GM18868 (cell line): ENCODE measurements at regions not wholly inside any gene's neighbourhood (a gene's known extent, or its start where the extent isn't known, plus 50 kb on each side); places are given as distances from the start of the nearest gene placed in this dataset.

Experiments used
- ATAC-seq: cut with Tn5 transposase; IDR thresholded peaks from one replicate; pipeline ENCODE4 v1.9.1; 2021; ENCODE audit warnings: mild to moderate bottlenecking, moderate library complexity; ENCODE audit not compliant: unreplicated experiment

DNA sequence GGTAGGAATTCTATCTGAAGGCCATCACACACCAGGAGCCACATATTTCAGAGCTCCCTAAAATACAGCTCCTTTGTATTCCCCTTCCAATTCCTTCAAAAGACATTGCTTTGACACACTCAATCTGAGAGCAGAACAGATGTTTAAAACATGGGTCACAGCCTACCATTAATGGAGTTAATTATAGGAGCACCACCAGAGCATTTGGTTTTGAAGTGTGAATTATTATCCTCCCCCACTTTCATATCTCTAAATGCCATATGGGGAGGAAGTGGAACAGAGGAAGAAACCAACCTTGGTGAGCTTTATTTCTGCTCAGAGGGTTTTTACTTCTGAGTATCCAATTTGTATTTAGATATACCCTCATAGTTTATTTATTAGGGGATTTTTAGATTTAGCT is 50.7 kb upstream of the TNFRSF21 start:
- peak; percentile 49 for ATAC-seq

DNA sequence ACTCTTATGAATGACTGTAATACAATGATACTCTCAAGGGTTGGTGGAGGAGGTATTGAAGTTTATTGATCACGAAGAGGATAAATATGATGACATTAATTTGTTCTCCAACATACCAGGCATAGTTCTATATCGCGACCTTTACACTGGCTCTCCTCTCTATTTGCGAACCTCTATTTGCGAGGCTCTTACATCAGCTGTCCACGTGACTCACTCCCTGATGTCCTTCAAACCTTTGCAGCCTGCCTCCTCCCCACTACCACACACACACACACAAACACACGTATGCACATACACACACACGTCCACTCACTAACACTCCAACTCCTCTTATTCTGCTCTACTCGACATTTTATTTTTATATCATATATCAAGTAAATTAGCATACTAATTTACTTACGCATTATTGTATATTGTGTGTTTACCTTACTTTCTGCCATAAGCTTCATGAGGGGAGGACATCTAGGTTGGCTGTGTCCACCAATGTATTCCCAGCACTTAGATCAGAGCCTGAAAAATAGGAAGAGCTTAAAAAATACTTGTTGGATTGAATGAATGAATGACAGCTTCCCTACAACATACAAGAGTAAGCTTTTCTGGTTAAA is 53.3 kb upstream of the TNFRSF21 start:
- ATAC-seq: no peak

DNA sequence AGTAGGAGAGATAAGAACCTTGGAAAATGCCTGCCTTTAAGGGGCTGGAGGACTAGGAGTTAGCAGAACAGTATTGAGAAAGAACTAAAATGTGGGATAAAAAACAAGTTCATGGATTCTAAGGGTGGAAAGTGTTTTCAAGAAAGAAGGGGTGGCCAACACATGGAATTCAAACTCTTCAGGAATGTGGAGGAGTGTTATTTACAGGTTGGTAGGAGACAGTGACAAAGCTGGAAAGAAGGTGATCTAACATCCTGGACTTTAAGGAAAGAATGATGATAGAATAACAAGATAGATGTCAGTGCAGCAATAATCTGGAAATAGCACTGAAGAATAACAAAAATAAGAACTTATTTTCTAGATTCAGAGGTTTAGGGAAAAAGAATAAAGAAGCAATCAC is 54.0 kb upstream of the TNFRSF21 start:
- ATAC-seq: no peak

DNA sequence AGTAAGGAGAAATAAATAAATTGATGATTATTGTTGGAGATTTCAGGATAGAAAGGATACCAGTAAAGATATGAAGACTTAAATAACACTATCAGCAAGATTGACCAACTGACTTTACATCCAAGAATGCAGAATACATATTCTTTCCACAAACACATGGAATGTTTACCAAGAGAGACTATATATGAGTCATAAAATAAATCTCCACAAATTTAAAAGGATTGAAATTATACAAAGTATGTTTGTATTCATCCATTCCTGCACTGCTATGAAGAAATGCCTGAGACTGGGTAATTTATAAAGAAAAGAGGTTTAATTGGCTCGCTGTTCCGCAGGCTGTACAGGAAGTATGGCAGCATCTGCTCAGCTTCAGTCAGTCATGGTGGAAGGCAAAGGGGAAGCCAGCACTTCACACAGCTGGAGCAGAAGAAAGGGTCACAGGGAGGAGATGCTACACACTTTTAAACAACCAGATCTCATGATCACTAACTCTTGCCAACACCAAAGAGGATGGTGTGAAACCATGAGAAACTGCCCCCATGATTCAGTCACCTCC is 56.7 kb upstream of the TNFRSF21 start:
- no peak for ATAC-seq

DNA sequence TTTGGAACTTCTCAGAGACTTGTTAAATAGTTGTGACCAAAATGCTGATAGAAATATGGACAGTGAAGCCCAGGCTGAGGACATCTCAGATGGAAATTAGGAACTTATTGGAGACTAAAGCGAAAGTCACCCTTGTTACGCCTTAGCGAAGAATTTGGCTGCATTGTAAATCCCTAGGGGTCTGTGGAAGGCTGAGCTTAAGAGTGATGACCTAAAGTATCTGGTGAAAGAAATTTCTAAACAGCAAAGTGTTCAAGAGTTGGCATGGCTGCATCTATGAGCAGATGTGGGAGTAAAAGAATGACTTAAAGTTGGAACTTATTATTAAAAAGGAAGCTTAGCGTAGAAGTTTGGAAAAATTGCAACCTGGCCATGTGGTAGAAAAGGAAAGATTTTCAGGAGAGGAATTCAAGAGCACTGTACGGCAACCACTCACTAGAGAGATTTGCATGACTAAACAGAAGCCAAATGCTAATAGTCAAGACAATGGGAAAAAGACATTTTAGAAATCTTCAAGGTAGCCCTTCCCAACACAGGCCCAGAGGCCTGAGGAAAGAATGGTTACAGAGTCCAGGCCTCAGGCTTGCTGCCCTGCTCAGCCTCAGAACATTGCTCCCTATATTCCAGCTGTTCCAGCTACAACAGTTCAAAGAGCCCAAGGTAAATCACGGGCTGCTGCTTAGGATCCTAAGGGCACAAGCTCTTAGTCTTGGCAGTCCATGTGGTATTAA is 61.6 kb upstream of the TNFRSF21 start:
- ATAC-seq: no peak

DNA sequence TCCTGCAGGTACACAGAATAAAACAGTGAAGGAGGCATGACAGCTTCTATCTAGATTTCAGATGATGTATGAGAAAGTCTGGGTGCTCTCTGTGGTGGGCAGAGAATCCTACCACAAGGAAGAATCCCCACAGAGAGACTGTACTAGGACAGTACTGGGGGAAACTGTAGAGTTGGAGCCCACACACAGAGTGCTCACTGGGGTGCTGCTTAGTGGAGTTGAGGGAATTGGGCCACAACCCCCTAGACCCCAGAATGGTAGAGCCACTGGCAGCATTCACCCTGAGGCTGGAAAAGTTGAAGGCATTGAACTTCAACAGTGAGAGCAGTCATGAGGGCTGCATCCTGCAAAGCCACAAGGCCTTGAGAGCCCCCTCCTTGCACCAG is 62.2 kb upstream of the TNFRSF21 start:
- no peak for ATAC-seq

DNA sequence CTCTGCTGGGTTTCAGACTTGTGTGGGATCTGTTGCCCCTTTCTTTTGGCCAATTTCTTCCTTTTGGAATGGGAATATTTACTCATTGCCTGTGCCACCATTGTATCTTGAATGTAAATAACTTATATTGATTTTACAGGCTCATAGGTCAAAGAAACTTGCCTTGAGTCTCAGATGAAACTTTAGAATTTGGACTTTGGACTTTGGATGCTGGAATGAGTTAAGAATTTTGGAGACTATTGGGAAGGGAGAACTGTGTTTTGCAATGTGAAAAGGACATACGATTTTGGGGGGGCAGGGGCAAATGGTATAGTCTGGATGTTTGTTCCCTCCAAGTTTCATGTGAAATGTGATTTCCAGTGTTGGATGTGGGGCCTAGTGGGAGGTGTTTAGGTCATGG is 62.6 kb upstream of the TNFRSF21 start:
- ATAC-seq: no peak

DNA sequence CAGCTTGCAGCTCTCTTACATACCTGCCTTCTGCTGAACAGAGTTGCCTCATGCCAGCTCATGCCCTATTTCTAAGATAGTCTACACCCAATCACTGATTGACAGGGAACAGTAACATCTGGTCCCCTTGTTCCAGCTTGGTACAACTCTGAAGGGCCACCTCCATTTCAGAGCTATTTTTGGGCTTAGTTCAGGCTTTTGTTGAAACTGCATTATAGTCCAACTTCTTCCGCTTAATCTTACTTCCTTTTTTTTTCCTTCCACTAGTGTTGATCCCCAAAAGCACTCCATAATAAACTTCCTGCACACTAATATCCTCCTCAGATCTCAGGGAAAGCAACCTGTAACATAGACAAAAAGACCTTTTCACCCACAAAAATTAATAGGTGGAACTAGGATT is 65.7 kb upstream of the TNFRSF21 start:
- ATAC-seq: no peak

DNA sequence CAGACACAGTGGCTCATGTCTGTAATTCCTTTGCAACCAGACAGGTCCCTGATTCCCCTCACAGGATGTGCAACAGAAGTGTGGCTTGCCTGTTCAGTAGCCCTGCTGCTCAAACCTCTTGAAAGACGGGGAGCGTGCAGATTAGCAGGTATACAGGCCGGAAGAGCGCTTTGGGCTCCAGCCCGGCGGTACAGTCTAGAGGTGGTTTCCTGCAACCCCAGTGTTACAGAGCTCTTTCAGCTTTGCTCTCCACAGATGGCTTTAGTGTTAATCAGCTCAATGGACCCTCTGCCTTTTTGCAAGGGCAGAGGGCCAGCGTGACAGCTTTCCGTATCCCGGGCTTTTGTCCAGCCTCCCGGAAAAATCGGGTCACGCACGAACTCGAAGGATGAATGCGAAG is 67.2 kb upstream of the TNFRSF21 start:
- peak; percentile 87 for ATAC-seq

DNA sequence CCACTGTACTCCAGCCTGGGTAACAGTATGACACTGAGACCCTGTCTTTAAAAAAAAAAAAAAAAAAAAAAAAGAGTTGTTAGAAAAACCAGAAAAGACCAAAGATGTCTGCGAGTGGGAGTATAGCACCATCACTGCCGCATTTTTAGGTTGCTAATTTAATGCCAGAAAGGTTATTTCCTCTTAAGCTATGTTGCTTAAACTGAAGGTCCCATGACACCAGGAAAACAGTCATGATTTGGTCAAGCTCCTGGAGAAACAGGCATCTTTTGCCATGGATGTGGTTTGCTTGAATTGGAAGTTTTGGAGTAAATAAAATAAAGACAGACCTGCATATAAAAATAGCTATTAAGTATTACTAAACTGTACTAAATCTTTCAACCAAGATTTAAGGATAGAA is 68.3 kb upstream of the TNFRSF21 start:
- no peak for ATAC-seq

DNA sequence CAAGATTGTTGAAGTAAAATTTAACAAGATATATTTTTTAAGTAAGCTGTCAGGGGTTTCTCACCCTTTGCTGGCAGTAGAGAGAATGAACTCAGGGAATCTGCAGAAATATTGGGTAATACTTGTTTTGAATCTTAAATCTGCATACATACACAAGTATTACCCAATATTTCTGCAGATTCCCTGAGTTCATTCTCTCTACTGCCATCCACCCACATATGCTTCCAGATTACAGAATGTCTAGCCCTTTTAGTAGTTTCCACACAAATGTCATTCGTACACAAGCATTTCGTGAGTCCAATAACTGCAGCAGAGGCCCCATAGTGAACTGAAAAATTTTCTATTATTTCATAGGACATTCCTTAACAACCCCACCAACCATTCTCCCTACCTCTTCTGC is 69.6 kb upstream of the TNFRSF21 start:
- no peak for ATAC-seq

DNA sequence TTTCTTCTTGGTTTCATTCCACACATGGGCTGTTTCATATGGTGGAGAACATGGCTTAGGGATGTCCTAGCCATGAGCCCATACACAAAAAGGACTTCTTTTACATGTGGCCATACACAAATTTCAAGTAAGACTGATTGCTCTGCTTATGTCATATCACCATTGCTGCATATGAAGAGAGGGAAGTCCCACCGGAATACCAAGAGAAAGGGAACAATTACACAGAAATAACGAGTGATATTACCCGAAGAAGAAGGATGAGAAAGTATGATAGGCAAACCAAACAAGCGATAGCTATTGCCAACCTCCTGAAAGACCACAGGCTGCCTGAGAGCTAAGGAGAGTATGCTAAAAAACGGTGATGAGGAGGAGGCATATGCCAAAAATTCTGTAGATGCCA is 70.5 kb upstream of the TNFRSF21 start:
- ATAC-seq: no peak

DNA sequence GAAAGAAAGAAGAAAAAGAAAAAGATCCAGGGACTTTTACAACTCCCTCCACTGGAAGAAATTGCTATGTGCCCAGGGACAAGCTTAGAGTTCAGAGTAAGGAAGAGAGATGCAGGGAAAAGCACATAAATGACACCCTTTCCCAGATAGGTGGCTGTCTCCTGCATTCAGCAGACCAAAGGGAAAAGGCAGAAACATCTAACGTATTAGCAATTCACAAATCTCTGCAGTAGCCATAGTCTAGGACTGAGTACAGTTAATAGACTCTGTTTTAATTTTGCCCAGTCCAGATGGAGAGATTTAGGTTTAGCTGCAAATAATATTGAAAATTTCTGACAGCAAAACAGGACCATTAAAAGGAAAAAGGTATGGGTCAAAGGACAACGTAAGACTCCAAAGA is 71.3 kb upstream of the TNFRSF21 start:
- no peak for ATAC-seq

DNA sequence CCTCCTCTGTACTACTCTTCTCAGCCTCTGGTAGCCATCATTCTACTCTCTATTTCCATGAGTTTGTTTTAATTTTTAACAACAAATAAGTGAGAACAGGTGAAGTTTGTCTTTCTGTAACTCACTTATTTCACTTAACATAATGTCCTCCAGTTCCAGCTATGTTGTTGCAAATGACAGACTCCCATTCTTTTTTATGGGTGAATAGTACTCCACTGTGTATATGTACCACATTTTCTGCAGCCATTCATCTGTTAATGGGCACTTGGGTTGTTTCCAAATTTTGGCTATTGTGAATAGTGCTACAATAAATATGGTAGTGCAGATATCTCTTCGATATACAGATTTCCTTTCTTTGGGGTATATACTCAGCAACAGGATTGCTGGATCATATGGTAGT is 73.7 kb upstream of the TNFRSF21 start:
- ATAC-seq: no peak

DNA sequence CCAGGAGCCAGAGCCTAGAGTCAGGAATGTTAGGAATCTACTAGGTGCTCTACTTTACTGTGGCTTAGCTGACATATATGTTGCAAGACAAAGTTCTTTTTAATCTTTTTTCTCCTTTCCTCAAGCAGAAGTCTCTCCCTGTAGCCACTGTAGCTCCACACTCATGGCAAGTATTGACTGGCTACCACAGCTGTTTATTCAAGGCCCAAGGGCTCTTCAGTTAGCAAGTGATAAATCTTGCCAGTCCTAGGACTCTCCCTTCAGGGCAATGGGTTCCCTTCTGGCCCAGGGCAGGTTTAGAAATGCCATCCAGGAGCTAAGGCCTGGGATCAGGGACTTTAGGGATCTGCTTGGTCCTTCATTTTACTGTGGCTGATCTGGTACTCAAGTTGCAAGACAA is 82.0 kb upstream of the TNFRSF21 start:
- no peak for ATAC-seq

DNA sequence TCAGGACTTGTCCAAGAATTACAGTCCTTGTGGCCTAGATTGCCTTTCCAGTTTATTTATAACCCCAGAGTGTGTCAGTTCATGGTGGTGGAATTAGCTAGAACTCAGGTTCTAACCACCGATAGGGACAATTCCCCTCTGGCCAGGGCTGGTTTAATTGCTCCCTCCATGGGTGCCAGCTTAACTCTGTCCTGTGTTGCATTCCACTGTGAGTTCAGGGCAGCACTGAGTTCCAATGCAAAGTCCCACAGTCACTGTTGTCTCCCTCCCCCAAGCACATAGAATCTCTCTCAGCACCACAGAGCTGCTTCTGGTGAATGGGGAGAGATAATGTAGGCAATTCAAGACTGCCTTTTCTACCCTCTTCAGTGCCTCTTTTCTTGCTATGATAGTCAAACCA is 82.5 kb upstream of the TNFRSF21 start:
- no peak for ATAC-seq

DNA sequence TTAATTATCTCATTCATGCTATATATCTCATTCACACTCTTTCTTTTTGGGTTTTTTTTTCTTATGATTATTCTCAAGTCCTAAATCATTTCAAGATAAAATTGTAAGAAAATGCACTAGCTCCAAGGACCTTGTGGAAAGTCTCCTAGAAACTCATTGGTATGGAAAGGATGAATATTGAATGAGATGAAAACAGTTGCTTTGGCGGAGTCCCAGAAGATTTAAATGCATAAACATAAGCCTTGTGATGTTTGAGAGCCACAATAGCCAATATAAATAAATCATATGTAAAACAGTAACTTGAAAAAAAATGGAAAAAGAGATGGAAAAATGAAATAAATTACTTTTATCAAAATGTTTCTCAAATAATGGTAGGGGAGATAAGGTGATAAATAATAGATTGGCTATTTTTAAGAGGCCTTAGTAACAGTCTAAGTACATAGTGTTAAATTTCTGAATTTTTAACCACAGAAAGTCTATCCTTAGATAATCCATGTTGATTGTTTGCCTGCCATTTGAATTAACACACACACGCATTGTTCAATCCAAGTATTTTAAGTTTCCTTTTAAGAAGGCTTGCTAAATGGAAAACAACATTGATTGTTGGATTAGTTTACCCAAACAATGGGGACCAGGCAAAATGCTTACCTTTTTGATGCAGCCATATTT is 81.1 kb upstream of the CD2AP start:
- no peak for ATAC-seq

DNA sequence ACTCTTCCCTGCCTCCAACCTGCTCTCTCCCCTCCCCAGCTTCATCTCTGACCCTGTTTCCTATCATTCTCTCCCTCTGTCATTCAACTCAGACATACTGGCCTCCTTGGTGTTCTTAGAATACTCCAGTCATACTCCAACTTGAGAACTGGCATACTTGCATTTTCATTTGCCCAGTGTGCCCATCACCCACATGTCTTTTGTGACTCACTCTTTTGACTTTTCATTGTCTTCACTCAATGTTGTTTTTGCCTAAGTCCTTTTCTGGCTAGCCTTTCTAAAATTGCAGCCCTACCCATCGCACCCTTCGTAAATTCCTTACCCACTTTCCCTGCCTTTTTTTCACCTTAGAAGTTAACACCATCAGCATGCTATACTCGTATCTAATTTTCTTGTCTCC is 77.0 kb upstream of the CD2AP start:
- no peak for ATAC-seq

DNA sequence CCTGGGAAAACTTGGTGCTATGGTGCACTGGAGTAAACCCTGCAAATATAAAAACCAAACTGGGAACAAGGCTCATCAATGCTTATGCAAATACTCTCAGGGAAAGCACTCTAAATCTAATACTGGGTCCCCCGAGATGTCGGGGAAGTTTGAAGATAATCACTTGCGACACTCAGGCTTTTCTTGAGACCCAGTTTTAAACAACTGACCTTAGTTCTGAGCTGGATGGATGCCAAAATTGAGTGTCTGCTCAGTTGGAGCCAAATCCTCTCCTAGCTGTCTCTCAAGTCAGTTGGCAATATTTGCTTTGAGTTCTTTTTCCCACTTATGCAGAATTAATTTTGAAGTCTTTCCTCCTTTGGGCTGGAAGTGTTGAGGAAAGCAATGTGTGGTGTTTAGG is 75.5 kb upstream of the CD2AP start:
- ATAC-seq: no peak

DNA sequence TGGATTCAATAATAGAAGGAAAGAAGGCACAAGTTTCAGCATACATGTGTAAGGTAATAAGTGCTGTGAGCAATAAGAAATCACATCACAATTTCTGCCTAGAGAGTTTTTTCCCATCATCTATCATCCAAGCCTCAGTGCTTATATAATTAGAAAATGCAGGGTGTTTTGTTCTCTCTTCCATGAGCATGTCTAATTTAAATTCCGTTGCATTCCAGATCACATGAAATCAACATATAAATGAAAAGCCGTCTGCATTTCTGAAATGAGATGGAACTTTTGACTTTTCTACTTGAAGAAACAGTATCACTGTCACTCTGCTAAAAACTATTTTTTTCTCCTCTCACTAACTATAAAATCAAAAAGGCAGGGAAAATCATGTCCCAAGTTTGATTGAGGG is 74.5 kb upstream of the CD2AP start:
- no peak for ATAC-seq

DNA sequence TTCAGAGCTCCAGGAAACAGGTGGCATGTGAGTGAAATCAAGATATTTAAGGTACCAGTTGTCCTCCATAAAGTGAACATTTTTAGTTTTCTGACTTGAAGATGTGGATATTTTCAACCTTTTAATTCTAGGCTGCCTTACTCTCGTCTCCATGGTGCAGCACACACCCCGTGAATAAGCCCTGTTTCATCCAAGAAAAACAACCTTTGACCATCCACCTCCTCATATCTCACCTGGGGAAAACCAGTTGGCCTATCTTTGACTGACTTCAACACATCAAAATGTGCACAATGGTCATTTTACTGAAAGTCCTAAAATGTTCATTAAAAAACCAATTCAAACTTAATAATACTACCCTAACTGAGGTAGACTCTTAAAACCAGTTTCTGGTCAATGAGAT is 73.8 kb upstream of the CD2AP start:
- no peak for ATAC-seq

DNA sequence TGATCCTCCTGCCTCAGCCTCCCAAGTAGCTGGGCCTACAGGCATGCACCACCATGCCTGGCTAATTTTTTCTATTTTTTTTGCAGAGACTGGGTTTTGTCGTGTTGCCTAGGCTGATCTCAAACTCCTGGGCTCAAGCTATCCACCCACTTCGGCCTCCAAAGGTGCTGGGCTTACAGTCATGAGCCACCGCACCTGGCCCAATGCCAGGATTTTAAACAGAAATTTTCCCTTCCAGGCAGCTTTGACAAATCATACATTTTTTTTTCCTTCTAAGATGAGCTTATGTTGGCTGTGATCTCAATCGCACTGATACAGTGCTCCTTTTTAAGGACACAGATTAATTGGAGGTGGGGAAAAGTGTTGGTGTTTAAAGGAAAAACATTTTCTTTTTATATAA is 73.2 kb upstream of the CD2AP start:
- ATAC-seq: no peak
